Amniotic epithelial cell (primary cell): ENCODE measurements at regions not wholly inside any gene's neighbourhood (a gene's known extent, or its start where the extent isn't known, plus 50 kb on each side); places are given as distances from the start of the nearest gene placed in this dataset.

ENCODE experiments used
- DNase-seq: peaks from one replicate; pipeline ENCODE4 v3.0.0-alpha.2; 2010; ENCODE audit warnings: low read depth

GRCh38 chr18:70455731-70456130 lies 166.9 kb downstream of the SOCS6 start:
- DNase-seq, result no peak

- peak; percentile 65 for DNase-seq
Observed at GRCh38 chr18:70454704-70455322, 166.0 kb downstream of the SOCS6 start.

- peak; percentile 71 for DNase-seq
Observed at GRCh38 chr18:70453058-70453775, 164.4 kb downstream of the SOCS6 start.

DNA sequence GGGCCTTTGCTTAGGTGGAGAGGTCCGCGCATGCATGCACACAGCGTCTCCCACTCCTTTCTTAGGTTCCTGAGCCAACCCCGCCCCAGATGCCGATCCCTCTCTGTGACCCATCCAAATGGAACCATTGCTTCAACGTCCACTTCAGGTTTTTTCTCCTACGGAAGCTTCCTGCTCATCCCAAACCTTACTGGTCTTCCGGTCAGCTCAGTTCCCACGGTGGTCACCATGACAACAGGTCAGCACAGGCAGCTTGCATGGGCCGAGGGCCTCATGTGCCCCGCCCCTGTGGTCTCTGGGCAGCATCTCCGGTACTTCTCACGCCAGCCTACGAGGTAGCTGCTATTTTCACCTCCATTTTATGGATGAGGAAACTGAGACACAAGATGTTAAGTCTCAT lies 163.7 kb downstream of the SOCS6 start:
- no peak for DNase-seq

DNA sequence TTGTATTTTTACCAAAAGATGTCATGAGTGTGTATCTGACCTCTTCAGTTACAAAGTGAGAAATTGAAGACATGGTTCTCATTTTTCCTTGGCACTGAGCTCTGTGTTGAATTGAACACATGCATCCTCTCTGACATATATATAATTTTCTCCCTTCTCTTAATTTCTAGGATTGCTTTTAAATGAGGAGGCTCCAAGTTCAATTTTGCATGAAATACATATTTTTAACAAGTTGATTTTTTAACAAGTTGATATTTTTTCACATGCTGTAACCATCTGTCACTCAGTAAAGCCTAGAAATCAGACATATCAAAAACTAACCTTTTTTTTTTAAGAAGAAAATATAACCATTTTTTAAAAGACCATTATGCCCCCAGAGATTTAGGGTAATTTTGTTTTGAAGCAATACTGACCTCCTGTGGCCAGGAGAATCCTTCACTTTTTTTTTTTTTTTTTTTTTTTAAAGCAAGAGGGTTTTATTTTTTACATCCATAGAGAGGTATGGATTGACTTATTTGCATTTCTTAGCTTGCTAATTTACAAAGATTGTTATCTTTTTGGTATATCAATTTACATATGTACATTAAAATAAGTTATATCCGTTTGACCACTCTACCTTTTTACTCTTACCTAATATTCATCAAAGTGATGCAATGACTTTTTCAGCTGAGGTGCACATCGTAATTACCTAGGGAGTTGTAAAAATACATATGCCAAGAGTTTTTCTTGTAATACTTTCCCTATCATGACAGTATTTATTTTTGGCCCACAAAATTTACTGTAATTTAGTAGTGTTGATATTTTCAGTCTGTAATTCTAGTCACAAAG lies 161.8 kb downstream of the SOCS6 start:
- DNase-seq, result peak; percentile 14

- no peak for DNase-seq
Observed at GRCh38 chr18:70448588-70448987, 159.7 kb downstream of the SOCS6 start.

GRCh38 chr18:70446063-70446462 lies 157.2 kb downstream of the SOCS6 start:
- no peak for DNase-seq

- peak; percentile 27 for DNase-seq
Observed at GRCh38 chr18:70442933-70443332, 154.1 kb downstream of the SOCS6 start.

GRCh38 chr18:70432804-70433400 lies 144.1 kb downstream of the SOCS6 start:
- peak; percentile 25 for DNase-seq

- DNase-seq, result peak; percentile 99
Observed at GRCh38 chr18:70431203-70431624, 142.4 kb downstream of the SOCS6 start.

GRCh38 chr18:70430501-70431173 lies 141.8 kb downstream of the SOCS6 start:
- no peak for DNase-seq

- DNase-seq, result no peak
Observed at GRCh38 chr18:70429847-70430500, 141.1 kb downstream of the SOCS6 start.

- no peak for DNase-seq
Observed at GRCh38 chr18:70428439-70428838, 139.6 kb downstream of the SOCS6 start.

- DNase-seq, result no peak
Observed at GRCh38 chr18:70426818-70427217, 138.0 kb downstream of the SOCS6 start.

- no peak for DNase-seq
Observed at GRCh38 chr18:70425236-70425635, 136.4 kb downstream of the SOCS6 start.

DNA sequence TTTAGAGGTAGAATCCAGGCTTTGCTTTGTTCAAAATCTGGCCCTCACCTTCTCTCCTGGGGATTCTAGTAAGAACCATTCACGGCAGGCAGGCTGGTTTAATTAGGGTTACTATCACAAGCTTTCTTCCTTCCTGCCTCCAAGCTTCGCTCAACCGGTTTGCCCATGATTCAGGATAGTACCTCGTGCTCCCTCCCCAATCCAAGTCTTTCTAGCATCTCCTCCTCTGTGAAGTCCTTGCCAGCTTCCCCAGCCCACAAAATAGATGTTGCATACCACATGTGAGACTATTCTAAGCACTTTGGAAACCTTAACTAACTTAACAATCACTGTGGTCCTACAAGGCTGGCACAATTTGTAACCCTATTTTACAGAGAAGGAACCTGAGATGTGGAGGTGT lies 135.1 kb downstream of the SOCS6 start:
- no peak for DNase-seq

GRCh38 chr18:70423120-70423519 lies 134.3 kb downstream of the SOCS6 start:
- DNase-seq, result no peak

DNA sequence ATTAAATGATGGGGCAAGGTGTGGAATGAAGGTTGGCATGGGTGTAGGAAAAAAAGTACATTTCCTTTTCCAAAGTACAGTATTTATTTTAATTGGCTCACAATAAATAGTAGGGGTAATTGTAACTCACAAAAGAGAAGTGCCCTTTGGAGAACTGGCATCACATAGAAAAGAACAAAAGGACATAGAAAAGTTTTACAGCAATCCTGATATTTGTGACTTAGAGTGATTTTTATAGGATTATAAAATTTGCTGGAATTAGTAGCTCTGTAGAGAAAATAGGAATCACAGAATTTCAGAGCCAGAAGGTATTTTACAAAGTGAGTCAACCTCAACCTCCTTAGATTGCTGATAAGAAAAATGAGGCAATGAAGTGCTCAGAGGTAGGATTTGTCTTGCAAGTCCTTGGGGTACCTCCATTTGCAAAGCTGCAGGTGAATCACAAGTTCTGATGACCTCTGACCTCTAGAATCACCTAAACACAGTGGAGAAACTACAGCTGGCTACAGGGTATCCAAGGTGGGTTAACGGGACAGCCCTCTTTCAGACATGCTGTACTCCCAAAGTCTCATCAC lies 133.6 kb downstream of the SOCS6 start:
- peak; percentile 85 for DNase-seq

GRCh38 chr18:70421471-70422390 lies 132.9 kb downstream of the SOCS6 start:
- DNase-seq, result peak; percentile 98
